HepG2 (cell line): ENCODE measurements at regions not wholly inside any gene's neighbourhood (a gene's known extent, or its start where the extent isn't known, plus 50 kb on each side); places are given as distances from the start of the nearest gene placed in this dataset.

Experiments
- ATAC-seq: fragments of 200-7000 bp; cut with Tn5 transposase; 3 replicates; pipeline ENCODE4 v1.9.1; 2020; ENCODE audit warnings: mild to moderate bottlenecking, moderate library complexity
- BruUV-seq: library from RNA; stranded (reverse); fragments of 400-500 nt; replicated peaks from 2 replicates; lab custom pipeline; 2021; lab: Mats Ljungman, UMichigan
- CTCF ChIA-PET: fragments of 300-600 bp; formaldehyde crosslinking; extraction: SDS; loops from one replicate; lab custom pipeline; 2021; ENCODE audit warnings: low total read pairs, inconsistent platforms, low intra/inter-chr PET ratio; lab: Yijun Ruan, JAX
- POLR2A ChIA-PET: fragments of 350-600 bp; sonication (Branson Sonifier 250); formaldehyde crosslinking; loops from one replicate; lab custom pipeline; 2020; ENCODE audit warnings: antibody characterized with exemption, inconsistent platforms; lab: Yijun Ruan, JAX
- DNase-seq: peaks from one replicate; pipeline ENCODE4 v3.0.0-alpha.2; 2015; ENCODE audit warnings: low spot score
- FAIRE-seq: peaks from 3 replicates; lab custom pipeline; 2011; peaks lifted over from hg19 to GRCh38; lab: Jason Lieb, UNC
- H2AFZ ChIP-seq: one replicate; pipeline ENCODE4 v1.6.1; 2011; ENCODE audit warnings: low read length, inconsistent platforms
- H3K27ac ChIP-seq: fragments of 300-600 bp; 3 replicates; pipeline ENCODE4 v1.8.0; 2011; ENCODE audit warnings: mixed run types, mild to moderate bottlenecking, mixed read lengths, low read length, inconsistent platforms; ENCODE audit not compliant: insufficient read depth; ENCODE audit errors: extremely low read length
- H3K27me3 ChIP-seq, 2 experiments: fragments of 200-600 bp in 1 of 2; 2 replicates in 1 of 2; 3 replicates in 1 of 2; pipeline versions ENCODE4 v1.6.0 to v1.8.0; 2011; ENCODE audit warnings: low read length in 2 of 2, mild to moderate bottlenecking in 2 of 2, moderate library complexity in 2 of 2, inconsistent platforms in 1 of 2; ENCODE audit not compliant: insufficient read depth in 2 of 2, control insufficient read depth in 1 of 2
- H3K36me3 ChIP-seq, 2 experiments: fragments of 200-600 bp in 1 of 2; replicated peaks in 1 of 2; 2 replicates in 1 of 2; 3 replicates in 1 of 2; pipeline versions ENCODE4 v1.5.1 to v1.8.0; 2011; ENCODE audit warnings: low read length in 2 of 2, inconsistent platforms in 1 of 2; ENCODE audit not compliant: insufficient read depth in 2 of 2, control insufficient read depth in 1 of 2
- H3K4me1 ChIP-seq: 2 replicates; pipeline ENCODE4 v1.5.1; 2012; ENCODE audit warnings: low read length, inconsistent platforms; ENCODE audit not compliant: insufficient read depth
- H3K4me2 ChIP-seq: 2 replicates; pipeline ENCODE4 v1.6.0; 2011; ENCODE audit warnings: low read depth, low read length, inconsistent platforms
- H3K4me3 ChIP-seq, 3 experiments: fragments of 200-600 bp in 1 of 3; sonication (generic), shearing (Covaris generic) in 1 of 3; replicated peaks in 1 of 3; 2 replicates each; pipeline ENCODE4 v1.5.1; 2011 to 2016; ENCODE audit warnings: low read length in 3 of 3, inconsistent platforms in 2 of 3, low read depth in 2 of 3, mild to moderate bottlenecking in 2 of 3, control low read depth in 1 of 3, mixed read lengths in 1 of 3; ENCODE audit not compliant: insufficient read depth in 1 of 3
- H3K79me2 ChIP-seq: one replicate; pipeline ENCODE4 v1.6.1; 2011; ENCODE audit warnings: low read length, inconsistent platforms; ENCODE audit not compliant: insufficient read depth
- H3K9ac ChIP-seq: 2 replicates; pipeline ENCODE4 v1.6.0; 2011; ENCODE audit warnings: mild to moderate bottlenecking, low read depth, low read length, inconsistent platforms; ENCODE audit not compliant: insufficient read depth
- H3K9me3 ChIP-seq: 2 replicates; pipeline ENCODE4 v1.5.1; 2012; ENCODE audit warnings: mild to moderate bottlenecking, low read length
- H4K20me1 ChIP-seq: 2 replicates; pipeline ENCODE4 v1.6.0; 2011; ENCODE audit warnings: inconsistent platforms, mild to moderate bottlenecking, low read length, moderate library complexity; ENCODE audit not compliant: insufficient read depth
- HMGA1 ChIP-seq: sonication (generic); formaldehyde crosslinking; conservative IDR thresholded peaks from 2 replicates; pipeline ENCODE4 v1.4.0; 2020; ENCODE audit warnings: missing genetic modification reagents
- KLF13 ChIP-seq: sonication (generic); formaldehyde crosslinking; IDR thresholded peaks from 2 replicates; pipeline ENCODE4 v1.4.0; 2020; ENCODE audit warnings: mild to moderate bottlenecking, missing genetic modification reagents
- MEIS1 ChIP-seq: sonication (generic); formaldehyde crosslinking; IDR thresholded peaks from 2 replicates; pipeline ENCODE4 v1.9.0; 2021; ENCODE audit warnings: mild to moderate bottlenecking, missing genetic modification reagents, moderate library complexity, borderline replicate concordance
- RCOR2 ChIP-seq: IDR thresholded peaks from 2 replicates; pipeline ENCODE4 v1.6.1; 2016; ENCODE audit warnings: missing biosample characterization, missing genetic modification reagents
- ZBTB20 ChIP-seq: sonication (generic); formaldehyde crosslinking; IDR thresholded peaks from 2 replicates; pipeline ENCODE4 v1.8.1; 2023; ENCODE audit warnings: missing genetic modification reagents, low read depth, mild to moderate bottlenecking, borderline replicate concordance
- ZFP36L1 ChIP-seq: sonication (generic); formaldehyde crosslinking; IDR thresholded peaks from 2 replicates; pipeline ENCODE4 v1.8.0; 2022; ENCODE audit warnings: mild to moderate bottlenecking, missing genetic modification reagents, moderate library complexity
- ZFYVE20 ChIP-seq: sonication (generic); formaldehyde crosslinking; IDR thresholded peaks from 2 replicates; pipeline ENCODE4 v1.8.0; 2023; ENCODE audit warnings: low read depth, mild to moderate bottlenecking, moderate library complexity, missing genetic modification reagents, borderline replicate concordance
- ZMYM4 ChIP-seq: sonication (generic); formaldehyde crosslinking; IDR thresholded peaks from 2 replicates; pipeline ENCODE4 v1.8.1; 2023; ENCODE audit warnings: mild to moderate bottlenecking, missing genetic modification reagents
- ZNF670 ChIP-seq: sonication (generic); formaldehyde crosslinking; IDR thresholded peaks from 2 replicates; pipeline ENCODE4 v1.8.0; 2022; ENCODE audit warnings: mild to moderate bottlenecking, missing genetic modification reagents, borderline replicate concordance
- ZNF841 ChIP-seq: sonication (generic); formaldehyde crosslinking; IDR thresholded peaks from 2 replicates; pipeline ENCODE4 v1.8.1; 2023; ENCODE audit warnings: missing genetic modification reagents, borderline replicate concordance
- WGBS: methylation state at CpG from one replicate; pipeline ENCODE4 v1.1.6; 2017; ENCODE audit warnings: low lambda C conversion rate; 5-methylcytosine and 5-hydroxymethylcytosine counted together
- in situ Hi-C: cut with HindIII; loops from 2 replicates; pipeline ENCODE4 v1.10.0; 2017; ENCODE audit warnings: low pct_unique_long_range_greater_than_20kb; ENCODE audit not compliant: extremely low pct_ligation_motif_present
- intact Hi-C: fragments of 100-400 bp; cut with micrococcal nuclease; formaldehyde crosslinking; loops from one replicate; pipeline ENCODE4 v1.10.0; 2022; ENCODE audit not compliant: unreplicated experiment
- TF ChIP-seq, protein P1 (sequence below): sonication (generic); formaldehyde crosslinking; IDR thresholded peaks from 2 replicates; pipeline ENCODE4 v1.4.0; 2020; ENCODE audit warnings: missing genetic modification reagents, borderline replicate concordance

- in situ Hi-C loops, result loop anchor here (10.0 to 25.0 kb wide), 2 partner anchors 365 to 693 kb away; partner anchors contain the start of genes ELL2 and RFESD
- H3K4me1 ChIP-seq, result peaks cover 31% of the 10 kb centered on the region
- no TSS peak for BruUV-seq
- no peak overlapping the region for H3K4me2 ChIP-seq
- no peaks in the 10 kb centered on the region for H3K9me3 ChIP-seq
- H3K36me3 ChIP-seq, result no peaks in the 10 kb centered on the region
- POLR2A ChIA-PET, result no interaction called here
- H3K79me2 ChIP-seq, result no peaks in the 10 kb centered on the region
- CTCF ChIA-PET, result no interaction called here
- H3K9ac ChIP-seq, result no peak overlapping the region
- ATAC-seq, result no peak
- H2AFZ ChIP-seq, result no peak overlapping the region
- H3K4me3 ChIP-seq, result no peak overlapping the region
- FAIRE-seq, result no peak
- H4K20me1 ChIP-seq, result no peaks in the 10 kb centered on the region
- no peak overlapping the region for H3K27ac ChIP-seq
- WGBS, result 96% methylated on average over 2 of the region's 2 CpGs
- no peak for DNase-seq
- H3K27me3 ChIP-seq, result no peaks in the 10 kb centered on the region
- no peak for TF ChIP-seq ZBTB20
- TF ChIP-seq, protein P1, sequence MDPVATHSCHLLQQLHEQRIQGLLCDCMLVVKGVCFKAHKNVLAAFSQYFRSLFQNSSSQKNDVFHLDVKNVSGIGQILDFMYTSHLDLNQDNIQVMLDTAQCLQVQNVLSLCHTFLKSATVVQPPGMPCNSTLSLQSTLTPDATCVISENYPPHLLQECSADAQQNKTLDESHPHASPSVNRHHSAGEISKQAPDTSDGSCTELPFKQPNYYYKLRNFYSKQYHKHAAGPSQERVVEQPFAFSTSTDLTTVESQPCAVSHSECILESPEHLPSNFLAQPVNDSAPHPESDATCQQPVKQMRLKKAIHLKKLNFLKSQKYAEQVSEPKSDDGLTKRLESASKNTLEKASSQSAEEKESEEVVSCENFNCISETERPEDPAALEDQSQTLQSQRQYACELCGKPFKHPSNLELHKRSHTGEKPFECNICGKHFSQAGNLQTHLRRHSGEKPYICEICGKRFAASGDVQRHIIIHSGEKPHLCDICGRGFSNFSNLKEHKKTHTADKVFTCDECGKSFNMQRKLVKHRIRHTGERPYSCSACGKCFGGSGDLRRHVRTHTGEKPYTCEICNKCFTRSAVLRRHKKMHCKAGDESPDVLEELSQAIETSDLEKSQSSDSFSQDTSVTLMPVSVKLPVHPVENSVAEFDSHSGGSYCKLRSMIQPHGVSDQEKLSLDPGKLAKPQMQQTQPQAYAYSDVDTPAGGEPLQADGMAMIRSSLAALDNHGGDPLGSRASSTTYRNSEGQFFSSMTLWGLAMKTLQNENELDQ, result no peak
- no peak for TF ChIP-seq KLF13
- no peak for TF ChIP-seq ZNF841
- TF ChIP-seq ZMYM4 (CRISPR knock-in tag), result no peak
- TF ChIP-seq RCOR2 (CRISPR knock-in tag), result no peak
- TF ChIP-seq ZFP36L1 (CRISPR knock-in tag), result no peak
- TF ChIP-seq HMGA1 (CRISPR knock-in tag), result no peak
- TF ChIP-seq ZFYVE20, result no peak
- TF ChIP-seq ZNF670 (CRISPR knock-in tag), result no peak
- no peak for TF ChIP-seq MEIS1
- intact Hi-C loops, result loop anchor here (5.0 to 10.0 kb wide), 2 partner anchors 33 to 435 kb away; no protein-coding TSS in a partner anchor
Observed at GRCh38 chr5:96329886-96330529, 103.0 kb downstream of the PCSK1 start.
